ENCODE measurements at regions not wholly inside any gene's neighbourhood (a gene's known extent, or its start where the extent isn't known, plus 50 kb on each side); places are given as distances from the start of the nearest gene placed in this dataset.
"Not testable (repeated sequence)": the region's sequence is repeated elsewhere in the genome, so short reads cannot be mapped to it uniquely, and the experiment has no call there.

GRCh38 chr3:10653241-10653640 lies 147.9 kb upstream of the ATP2B2 start:
- Histone ChIP-seq H3K4me3 (ENCODE audit: low read depth, low read length, poor library complexity, severe bottlenecking) (no peak overlapping the region), H3K9me2 (ENCODE audit: low read depth, low read length) (no peaks in the 10 kb centered on the region), H3F3A (ENCODE audit: insufficient read depth, low read length) (no peaks in the 10 kb centered on the region), H3K27ac (ENCODE audit: low read depth, low read length, poor library complexity, severe bottlenecking) (no peak overlapping the region), H3K4me2 (ENCODE audit: low read length) (no peak overlapping the region), H4K20me1 (ENCODE audit: insufficient read depth, low read length) (no peaks in the 10 kb centered on the region), H3K79me2 (ENCODE audit: insufficient read depth, low read length) (no peaks in the 10 kb centered on the region), H2AFZ (ENCODE audit: low read length) (no peak overlapping the region), H3K4me1 (ENCODE audit: insufficient read depth, low read length, severe bottlenecking) (no peaks in the 10 kb centered on the region), H3K36me3 (ENCODE audit: insufficient read depth, low read length) (no peaks in the 10 kb centered on the region), H3K9me3 (ENCODE audit: low read length) (no peaks in the 10 kb centered on the region), H3K9ac (ENCODE audit: low read length) (no peak overlapping the region), H3K27me3 (ENCODE audit: insufficient read depth, low read length) (no peaks in the 10 kb centered on the region)
- no peak for TF ChIP-seq CTCF (IDR thresholded peaks at IDR 0.05; ENCODE audit: low read length)
- no peak for TF ChIP-seq EZH2 (IDR thresholded peaks at IDR 0.05; ENCODE audit: borderline replicate concordance, low read length)

- H3K4me2 ChIP-seq (ENCODE audit: low read length) = no peak overlapping the region
- H3K9ac ChIP-seq (ENCODE audit: low read length) = no peak overlapping the region
- H3F3A ChIP-seq (ENCODE audit: insufficient read depth, low read length) = no peaks in the 10 kb centered on the region
- no peaks in the 10 kb centered on the region for H4K20me1 ChIP-seq (ENCODE audit: insufficient read depth, low read length)
- no peak for TF ChIP-seq EZH2 (IDR thresholded peaks at IDR 0.05; ENCODE audit: borderline replicate concordance, low read length)
- no peak for TF ChIP-seq CTCF (IDR thresholded peaks at IDR 0.05; ENCODE audit: low read length)
- H3K9me2 ChIP-seq (ENCODE audit: low read depth, low read length) = no peaks in the 10 kb centered on the region
- H3K27ac ChIP-seq (ENCODE audit: low read depth, low read length, poor library complexity, severe bottlenecking) = no peak overlapping the region
- H3K79me2 ChIP-seq (ENCODE audit: insufficient read depth, low read length) = no peaks in the 10 kb centered on the region
- H2AFZ ChIP-seq (ENCODE audit: low read length) = no peak overlapping the region
- no peaks in the 10 kb centered on the region for H3K27me3 ChIP-seq (ENCODE audit: insufficient read depth, low read length)
- no peaks in the 10 kb centered on the region for H3K36me3 ChIP-seq (ENCODE audit: insufficient read depth, low read length)
- H3K9me3 ChIP-seq (ENCODE audit: low read length) = no peaks in the 10 kb centered on the region
- H3K4me1 ChIP-seq (ENCODE audit: insufficient read depth, low read length, severe bottlenecking) = no peaks in the 10 kb centered on the region
- no peak overlapping the region for H3K4me3 ChIP-seq (ENCODE audit: low read depth, low read length, poor library complexity, severe bottlenecking)
Measured at GRCh38 chr3:10653866-10654611, 148.7 kb upstream of the ATP2B2 start.

GRCh38 chr3:10655105-10655504 lies 149.7 kb upstream of the ATP2B2 start:
- Histone ChIP-seq H3K27ac (ENCODE audit: low read depth, low read length, poor library complexity, severe bottlenecking) (no peak overlapping the region), H3K4me2 (ENCODE audit: low read length) (no peak overlapping the region), H3K4me3 (ENCODE audit: low read depth, low read length, poor library complexity, severe bottlenecking) (no peak overlapping the region), H3K9me2 (ENCODE audit: low read depth, low read length) (no peaks in the 10 kb centered on the region), H3K79me2 (ENCODE audit: insufficient read depth, low read length) (no peaks in the 10 kb centered on the region), H3K9me3 (ENCODE audit: low read length) (no peaks in the 10 kb centered on the region), H3K27me3 (ENCODE audit: insufficient read depth, low read length) (no peaks in the 10 kb centered on the region), H3K36me3 (ENCODE audit: insufficient read depth, low read length) (no peaks in the 10 kb centered on the region), H2AFZ (ENCODE audit: low read length) (no peak overlapping the region), H4K20me1 (ENCODE audit: insufficient read depth, low read length) (no peaks in the 10 kb centered on the region), H3F3A (ENCODE audit: insufficient read depth, low read length) (no peaks in the 10 kb centered on the region), H3K4me1 (ENCODE audit: insufficient read depth, low read length, severe bottlenecking) (no peaks in the 10 kb centered on the region), H3K9ac (ENCODE audit: low read length) (no peak overlapping the region)
- no peak for TF ChIP-seq EZH2 (IDR thresholded peaks at IDR 0.05; ENCODE audit: borderline replicate concordance, low read length)
- no peak for TF ChIP-seq CTCF (IDR thresholded peaks at IDR 0.05; ENCODE audit: low read length)

- not testable (repeated sequence) for H3K27me3 ChIP-seq (ENCODE audit: insufficient read depth, low read length)
Measured at GRCh38 chr3:10657339-10657738, 152.0 kb upstream of the ATP2B2 start.

More at GRCh38 chr3:10657339-10657738, 152.0 kb upstream of the ATP2B2 start:
- not testable (repeated sequence) for H3K4me2 ChIP-seq (ENCODE audit: low read length); H3K36me3 ChIP-seq (ENCODE audit: insufficient read depth, low read length); H3K4me3 ChIP-seq (ENCODE audit: low read depth, low read length, poor library complexity, severe bottlenecking); H4K20me1 ChIP-seq (ENCODE audit: insufficient read depth, low read length); H3K27ac ChIP-seq (ENCODE audit: low read depth, low read length, poor library complexity, severe bottlenecking); H3K79me2 ChIP-seq (ENCODE audit: insufficient read depth, low read length); H3F3A ChIP-seq (ENCODE audit: insufficient read depth, low read length); H3K4me1 ChIP-seq (ENCODE audit: insufficient read depth, low read length, severe bottlenecking); H3K9me3 ChIP-seq (ENCODE audit: low read length); H2AFZ ChIP-seq (ENCODE audit: low read length); H3K9ac ChIP-seq (ENCODE audit: low read length); H3K9me2 ChIP-seq (ENCODE audit: low read depth, low read length)

Measured in OCI-LY1 (cell line).